WTC11 (cell line): ENCODE measurements at regions not wholly inside any gene's neighbourhood (a gene's known extent, or its start where the extent isn't known, plus 50 kb on each side); places are given as distances from the start of the nearest gene placed in this dataset.

ENCODE experiments used
- ETV6 ChIP-seq: sonication (generic); formaldehyde crosslinking; IDR thresholded peaks from 2 replicates; pipeline ENCODE4 v1.8.1; 2022; ENCODE audit warnings: mild to moderate bottlenecking, missing genetic modification reagents
- FOXJ3 ChIP-seq: sonication (generic); formaldehyde crosslinking; IDR thresholded peaks from 2 replicates; pipeline ENCODE4 v1.9.0; 2021; ENCODE audit warnings: missing genetic modification reagents, mild to moderate bottlenecking, borderline replicate concordance
- RELA ChIP-seq: sonication (generic); formaldehyde crosslinking; IDR thresholded peaks from 2 replicates; pipeline ENCODE4 v1.8.1; 2022; ENCODE audit warnings: missing genetic modification reagents, mild to moderate bottlenecking, borderline replicate concordance
- TF ChIP-seq, protein P1 (sequence below): fragments of 200-600 bp; IDR thresholded peaks from 2 replicates; pipeline ENCODE4 v1.8.0; 2022; ENCODE audit warnings: antibody characterized with exemption
- TF ChIP-seq, protein P2 (sequence below): fragments of 250-450 bp; sonication (Bioruptor Pico); IDR thresholded peaks from 2 replicates; pipeline ENCODE4 v1.8.0; 2021; ENCODE audit warnings: mild to moderate bottlenecking
- TF ChIP-seq, protein P3 (sequence below): sonication (generic); formaldehyde crosslinking; IDR thresholded peaks from 2 replicates; pipeline ENCODE4 v1.8.0; 2022; ENCODE audit warnings: missing genetic modification reagents
- TF ChIP-seq, protein P4 (sequence below): sonication (generic); formaldehyde crosslinking; IDR thresholded peaks from 2 replicates; pipeline ENCODE4 v1.8.1; 2023; ENCODE audit warnings: mild to moderate bottlenecking, moderate library complexity, missing genetic modification reagents

DNA sequence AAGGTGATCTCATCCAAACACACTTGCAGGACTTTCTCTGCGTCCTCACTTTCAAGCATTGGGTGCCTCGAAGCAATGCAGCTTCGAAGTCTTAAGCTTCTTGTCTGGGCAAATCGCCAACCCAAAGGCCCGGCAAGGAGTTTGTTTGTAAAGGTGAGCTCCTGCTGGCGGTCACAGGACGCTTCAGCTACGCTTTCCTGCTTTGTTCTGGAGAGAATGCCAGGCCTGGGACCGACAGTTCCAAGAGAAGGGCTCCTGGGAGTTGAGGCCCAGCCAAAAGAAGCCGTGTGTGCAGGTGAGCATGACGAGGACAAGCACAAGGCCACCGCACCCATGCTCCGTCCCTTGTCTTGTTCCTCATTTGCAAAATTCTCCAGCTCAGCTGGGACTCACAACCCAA is 106.6 kb upstream of the DOCK1 start:
- TF ChIP-seq, protein P1, sequence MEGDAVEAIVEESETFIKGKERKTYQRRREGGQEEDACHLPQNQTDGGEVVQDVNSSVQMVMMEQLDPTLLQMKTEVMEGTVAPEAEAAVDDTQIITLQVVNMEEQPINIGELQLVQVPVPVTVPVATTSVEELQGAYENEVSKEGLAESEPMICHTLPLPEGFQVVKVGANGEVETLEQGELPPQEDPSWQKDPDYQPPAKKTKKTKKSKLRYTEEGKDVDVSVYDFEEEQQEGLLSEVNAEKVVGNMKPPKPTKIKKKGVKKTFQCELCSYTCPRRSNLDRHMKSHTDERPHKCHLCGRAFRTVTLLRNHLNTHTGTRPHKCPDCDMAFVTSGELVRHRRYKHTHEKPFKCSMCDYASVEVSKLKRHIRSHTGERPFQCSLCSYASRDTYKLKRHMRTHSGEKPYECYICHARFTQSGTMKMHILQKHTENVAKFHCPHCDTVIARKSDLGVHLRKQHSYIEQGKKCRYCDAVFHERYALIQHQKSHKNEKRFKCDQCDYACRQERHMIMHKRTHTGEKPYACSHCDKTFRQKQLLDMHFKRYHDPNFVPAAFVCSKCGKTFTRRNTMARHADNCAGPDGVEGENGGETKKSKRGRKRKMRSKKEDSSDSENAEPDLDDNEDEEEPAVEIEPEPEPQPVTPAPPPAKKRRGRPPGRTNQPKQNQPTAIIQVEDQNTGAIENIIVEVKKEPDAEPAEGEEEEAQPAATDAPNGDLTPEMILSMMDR, result no peak
- TF ChIP-seq, protein P2, sequence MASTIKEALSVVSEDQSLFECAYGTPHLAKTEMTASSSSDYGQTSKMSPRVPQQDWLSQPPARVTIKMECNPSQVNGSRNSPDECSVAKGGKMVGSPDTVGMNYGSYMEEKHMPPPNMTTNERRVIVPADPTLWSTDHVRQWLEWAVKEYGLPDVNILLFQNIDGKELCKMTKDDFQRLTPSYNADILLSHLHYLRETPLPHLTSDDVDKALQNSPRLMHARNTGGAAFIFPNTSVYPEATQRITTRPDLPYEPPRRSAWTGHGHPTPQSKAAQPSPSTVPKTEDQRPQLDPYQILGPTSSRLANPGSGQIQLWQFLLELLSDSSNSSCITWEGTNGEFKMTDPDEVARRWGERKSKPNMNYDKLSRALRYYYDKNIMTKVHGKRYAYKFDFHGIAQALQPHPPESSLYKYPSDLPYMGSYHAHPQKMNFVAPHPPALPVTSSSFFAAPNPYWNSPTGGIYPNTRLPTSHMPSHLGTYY (CRISPR knock-in tag), result no peak
- TF ChIP-seq FOXJ3 (CRISPR knock-in tag) (no peak), ETV6 (CRISPR knock-in tag) (no peak), RELA (CRISPR knock-in tag) (no peak)
- TF ChIP-seq, protein P3, sequence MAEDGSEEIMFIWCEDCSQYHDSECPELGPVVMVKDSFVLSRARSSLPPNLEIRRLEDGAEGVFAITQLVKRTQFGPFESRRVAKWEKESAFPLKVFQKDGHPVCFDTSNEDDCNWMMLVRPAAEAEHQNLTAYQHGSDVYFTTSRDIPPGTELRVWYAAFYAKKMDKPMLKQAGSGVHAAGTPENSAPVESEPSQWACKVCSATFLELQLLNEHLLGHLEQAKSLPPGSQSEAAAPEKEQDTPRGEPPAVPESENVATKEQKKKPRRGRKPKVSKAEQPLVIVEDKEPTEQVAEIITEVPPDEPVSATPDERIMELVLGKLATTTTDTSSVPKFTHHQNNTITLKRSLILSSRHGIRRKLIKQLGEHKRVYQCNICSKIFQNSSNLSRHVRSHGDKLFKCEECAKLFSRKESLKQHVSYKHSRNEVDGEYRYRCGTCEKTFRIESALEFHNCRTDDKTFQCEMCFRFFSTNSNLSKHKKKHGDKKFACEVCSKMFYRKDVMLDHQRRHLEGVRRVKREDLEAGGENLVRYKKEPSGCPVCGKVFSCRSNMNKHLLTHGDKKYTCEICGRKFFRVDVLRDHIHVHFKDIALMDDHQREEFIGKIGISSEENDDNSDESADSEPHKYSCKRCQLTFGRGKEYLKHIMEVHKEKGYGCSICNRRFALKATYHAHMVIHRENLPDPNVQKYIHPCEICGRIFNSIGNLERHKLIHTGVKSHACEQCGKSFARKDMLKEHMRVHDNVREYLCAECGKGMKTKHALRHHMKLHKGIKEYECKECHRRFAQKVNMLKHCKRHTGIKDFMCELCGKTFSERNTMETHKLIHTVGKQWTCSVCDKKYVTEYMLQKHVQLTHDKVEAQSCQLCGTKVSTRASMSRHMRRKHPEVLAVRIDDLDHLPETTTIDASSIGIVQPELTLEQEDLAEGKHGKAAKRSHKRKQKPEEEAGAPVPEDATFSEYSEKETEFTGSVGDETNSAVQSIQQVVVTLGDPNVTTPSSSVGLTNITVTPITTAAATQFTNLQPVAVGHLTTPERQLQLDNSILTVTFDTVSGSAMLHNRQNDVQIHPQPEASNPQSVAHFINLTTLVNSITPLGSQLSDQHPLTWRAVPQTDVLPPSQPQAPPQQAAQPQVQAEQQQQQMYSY (CRISPR knock-in tag), result no peak
- TF ChIP-seq, protein P4, sequence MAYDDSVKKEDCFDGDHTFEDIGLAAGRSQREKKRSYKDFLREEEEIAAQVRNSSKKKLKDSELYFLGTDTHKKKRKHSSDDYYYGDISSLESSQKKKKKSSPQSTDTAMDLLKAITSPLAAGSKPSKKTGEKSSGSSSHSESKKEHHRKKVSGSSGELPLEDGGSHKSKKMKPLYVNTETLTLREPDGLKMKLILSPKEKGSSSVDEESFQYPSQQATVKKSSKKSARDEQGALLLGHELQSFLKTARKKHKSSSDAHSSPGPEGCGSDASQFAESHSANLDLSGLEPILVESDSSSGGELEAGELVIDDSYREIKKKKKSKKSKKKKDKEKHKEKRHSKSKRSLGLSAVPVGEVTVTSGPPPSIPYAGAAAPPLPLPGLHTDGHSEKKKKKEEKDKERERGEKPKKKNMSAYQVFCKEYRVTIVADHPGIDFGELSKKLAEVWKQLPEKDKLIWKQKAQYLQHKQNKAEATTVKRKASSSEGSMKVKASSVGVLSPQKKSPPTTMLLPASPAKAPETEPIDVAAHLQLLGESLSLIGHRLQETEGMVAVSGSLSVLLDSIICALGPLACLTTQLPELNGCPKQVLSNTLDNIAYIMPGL (CRISPR knock-in tag), result no peak
